Tibial nerve (tissue), 4 donors: ENCODE measurements at regions not wholly inside any gene's neighbourhood (a gene's known extent, or its start where the extent isn't known, plus 50 kb on each side); places are given as distances from the start of the nearest gene placed in this dataset.

Experiments used
- CTCF ChIP-seq, 5 experiments: fragments of 200-600 bp in 3 of 5; fragments of 450-650 bp in 2 of 5; sonication (generic) in 3 of 5; IDR thresholded peaks; one replicate each; pipeline ENCODE4 v1.5.1; 2016 to 2019; ENCODE audit warnings: antibody characterized with exemption in 5 of 5, mild to moderate bottlenecking in 3 of 5, moderate library complexity in 2 of 5
- EP300 ChIP-seq, 2 donors: sonication (generic); formaldehyde crosslinking; IDR thresholded peaks; one replicate each; pipeline ENCODE4 v1.6.1; 2017; ENCODE audit warnings: antibody characterized with exemption in 2 of 2, mild to moderate bottlenecking in 1 of 2

DNA sequence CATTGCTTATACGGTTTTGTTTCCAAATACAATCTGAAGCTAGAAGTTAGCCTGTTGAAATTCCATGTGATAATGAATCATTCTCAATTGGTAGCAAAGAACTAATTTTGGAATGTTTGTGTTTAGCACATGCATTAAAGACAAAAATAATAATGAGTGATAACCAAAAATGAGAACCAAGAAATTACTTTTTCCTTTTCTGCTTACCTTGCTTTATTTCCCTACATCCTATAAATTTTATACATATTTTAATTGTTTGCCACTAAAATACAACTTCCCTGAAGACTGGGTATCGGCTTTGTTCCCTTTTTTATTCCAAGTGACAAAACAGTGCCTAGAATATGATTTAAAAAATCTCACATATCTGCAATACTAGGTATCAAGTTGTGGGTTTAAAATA lies 203.8 kb upstream of the TACR3 start:
- TF ChIP-seq EP300 (IDR thresholded peaks at IDR 0.05), result no peak
- TF ChIP-seq CTCF (IDR thresholded peaks at IDR 0.05), result no peak
